ENCODE measurements at regions not wholly inside any gene's neighbourhood (a gene's known extent, or its start where the extent isn't known, plus 50 kb on each side); places are given as distances from the start of the nearest gene placed in this dataset.

DNA sequence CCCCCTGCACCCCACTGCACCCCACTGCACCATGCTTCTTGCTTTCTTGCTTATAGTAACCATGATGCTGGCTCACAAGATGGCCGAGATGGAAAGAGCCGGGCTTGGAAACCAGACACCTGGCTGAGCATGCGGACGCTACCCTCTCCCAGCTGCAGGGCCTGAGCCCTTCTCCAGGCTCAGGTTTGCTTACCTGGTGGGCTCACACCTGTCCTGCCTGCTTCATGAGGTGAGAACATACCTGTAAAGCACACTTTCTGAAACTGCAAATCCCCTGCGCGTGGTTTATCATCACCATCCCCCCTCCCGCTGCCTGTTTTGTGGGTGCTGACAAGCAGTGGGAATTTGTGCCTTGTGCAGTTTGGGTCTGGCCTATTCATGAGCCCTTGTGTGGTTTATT is 302.7 kb downstream of the GLRX3 start:
- no peak for TF ChIP-seq CTCF (IDR thresholded peaks at IDR 0.05; ENCODE audit: low read depth, low read length)
- no peak for TF ChIP-seq EZH2phosphoT487 (IDR thresholded peaks at IDR 0.05; ENCODE audit: low read depth)

Measured in OCI-LY3 (cell line).